Mucosa of gallbladder (tissue), 1 donor: ENCODE measurements at regions not wholly inside any gene's neighbourhood (a gene's known extent, or its start where the extent isn't known, plus 50 kb on each side); places are given as distances from the start of the nearest gene placed in this dataset.

Source experiments
- DNase-seq: peaks from one replicate; pipeline ENCODE4 v3.0.0-alpha.2; 2020; ENCODE audit warnings: low spot score
- donor health status: DM: no; HTN: no; CAD: no.

DNA sequence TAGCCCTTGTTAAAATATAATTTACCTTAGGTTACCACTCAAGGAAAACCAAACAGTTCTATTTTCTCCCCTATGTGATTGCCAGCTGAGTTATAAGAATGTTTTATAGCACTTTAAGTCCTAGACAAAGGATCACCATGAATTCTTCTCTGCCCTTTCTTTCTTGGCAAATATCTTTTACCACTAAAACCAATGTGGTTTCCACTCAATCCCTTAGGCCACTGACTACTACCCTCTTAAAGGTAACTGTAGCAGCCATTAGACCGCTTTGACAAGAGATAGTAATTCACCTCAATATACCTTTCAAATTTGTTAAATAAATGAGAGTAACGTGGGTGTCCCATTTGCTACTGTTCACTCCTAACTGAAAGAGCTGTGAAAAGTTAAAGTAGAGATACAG lies 307.9 kb upstream of the PRMT6 start:
- DNase-seq, result no peak

DNA sequence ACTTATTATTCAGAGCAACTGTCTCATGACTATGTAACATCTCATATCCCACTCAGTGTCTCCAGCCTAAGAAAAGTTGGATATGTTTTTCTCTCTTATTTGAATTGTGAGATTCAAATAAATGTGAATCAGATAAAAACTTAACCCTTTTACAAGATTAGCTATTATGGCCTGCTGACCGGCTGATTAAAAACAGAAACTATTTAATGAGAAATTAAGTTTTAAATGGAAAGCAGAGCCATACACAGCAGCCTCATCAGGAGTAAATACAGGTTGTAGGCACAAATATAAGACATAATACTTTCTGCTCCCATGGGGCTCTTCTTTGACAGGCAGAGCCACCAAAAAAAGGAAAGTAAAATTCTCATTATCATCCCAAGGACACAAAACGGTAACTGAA lies 307.0 kb upstream of the PRMT6 start:
- no peak for DNase-seq

DNA sequence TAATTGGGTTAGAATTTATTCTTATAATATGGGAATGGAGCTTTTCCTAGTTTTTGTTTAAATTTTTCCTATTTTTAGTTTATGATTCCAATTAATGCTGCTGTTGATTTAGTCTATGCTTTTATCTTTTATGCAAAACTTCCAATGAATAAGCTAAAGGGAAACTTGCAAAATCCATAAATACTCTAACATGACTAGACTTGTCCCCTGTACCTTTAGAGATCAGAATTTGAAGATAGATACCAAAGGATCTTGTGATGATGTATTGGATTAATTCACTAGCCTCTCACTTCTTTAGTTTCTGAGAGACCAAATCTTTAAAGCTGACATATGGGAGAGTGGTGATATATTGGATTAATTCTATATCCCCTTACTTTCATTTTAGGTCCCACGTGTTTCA lies 306.6 kb upstream of the PRMT6 start:
- DNase-seq, result no peak

DNA sequence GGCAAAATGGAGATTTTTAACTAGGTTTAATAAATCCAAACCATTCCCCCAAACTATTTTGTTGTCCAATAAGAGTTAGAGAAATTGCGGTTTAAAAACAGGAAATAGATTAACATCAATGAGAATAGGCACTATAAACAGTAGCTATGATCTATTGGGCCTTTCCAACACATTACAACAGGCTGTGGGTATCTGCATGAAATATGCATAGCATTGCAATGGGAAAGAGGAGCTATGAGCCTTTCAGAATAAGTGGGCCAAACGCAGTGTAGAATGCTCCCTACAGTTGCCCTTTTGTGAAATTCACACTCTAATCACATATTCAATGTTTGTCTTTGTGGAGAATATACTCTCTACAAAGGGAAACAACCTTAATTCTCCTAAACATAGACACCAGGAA lies 305.5 kb upstream of the PRMT6 start:
- no peak for DNase-seq

DNA sequence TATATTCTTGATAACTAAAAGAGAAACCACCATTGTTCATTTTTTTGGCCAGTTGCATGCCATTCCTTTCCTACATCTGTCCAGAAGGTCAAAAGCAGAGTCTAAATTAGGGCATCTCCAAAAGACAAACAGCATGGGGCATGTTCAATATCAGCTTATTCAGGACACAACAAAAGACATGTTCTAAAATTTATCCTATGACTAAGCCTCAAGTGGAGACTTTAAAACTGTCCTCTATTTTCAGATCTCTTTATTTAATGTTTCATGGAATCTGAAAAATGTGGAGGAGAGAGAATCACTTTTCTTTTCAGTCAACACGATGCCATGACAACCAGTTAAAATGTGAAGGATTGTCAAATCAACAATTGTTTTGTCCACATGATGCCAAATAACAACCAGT lies 303.4 kb upstream of the PRMT6 start:
- no peak for DNase-seq

DNA sequence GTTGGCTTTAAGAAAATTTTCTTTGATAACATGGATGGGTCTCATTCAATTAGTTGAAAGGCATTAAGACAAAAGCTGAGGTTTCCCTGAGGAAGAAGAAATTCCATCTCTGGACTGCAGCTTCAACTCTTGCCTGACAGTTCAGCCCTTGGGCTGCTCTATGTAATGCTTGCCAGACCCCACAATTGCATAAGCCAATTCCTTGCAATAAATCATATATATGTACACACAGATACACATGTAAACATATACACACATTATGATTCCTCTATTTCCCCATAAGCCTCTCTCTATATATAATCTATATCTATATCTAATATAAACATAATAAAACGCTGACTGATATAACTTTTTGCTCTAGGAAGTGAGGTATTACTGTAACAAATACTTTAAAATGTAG lies 301.5 kb upstream of the PRMT6 start:
- DNase-seq, result no peak

DNA sequence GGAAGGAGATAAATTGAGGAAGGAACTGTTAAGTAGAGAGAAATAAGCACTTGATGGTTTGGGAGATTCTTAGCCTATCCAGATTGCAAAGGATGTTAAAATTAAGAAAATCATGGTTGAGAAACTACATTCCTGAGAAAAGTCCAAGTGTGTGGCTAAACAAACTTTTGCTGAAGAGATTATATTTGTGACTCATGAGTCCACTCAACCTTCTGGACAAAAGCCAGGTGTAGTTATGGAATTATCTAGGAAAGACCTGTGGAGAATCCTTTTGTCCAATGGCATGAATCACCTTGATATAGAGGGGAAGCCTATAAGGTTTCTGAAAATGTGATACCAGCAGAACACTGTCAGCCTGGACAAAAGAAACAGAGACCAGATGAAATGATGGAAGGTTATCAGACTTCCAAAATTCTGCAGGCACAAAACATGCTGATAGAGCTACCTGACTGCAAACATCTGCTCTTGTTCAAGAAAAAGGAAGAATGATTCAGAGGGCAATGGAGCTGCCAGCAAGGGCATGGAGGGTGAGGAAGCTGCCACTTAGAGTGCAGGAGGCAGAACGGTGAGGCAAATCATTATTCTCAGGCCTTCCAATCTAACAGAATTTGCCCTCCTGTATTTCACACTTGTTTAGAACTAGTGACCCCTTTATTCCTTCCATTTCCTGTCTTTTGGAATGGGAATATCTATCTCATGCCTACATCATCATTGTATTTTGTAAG lies 300.6 kb upstream of the PRMT6 start:
- no peak for DNase-seq

DNA sequence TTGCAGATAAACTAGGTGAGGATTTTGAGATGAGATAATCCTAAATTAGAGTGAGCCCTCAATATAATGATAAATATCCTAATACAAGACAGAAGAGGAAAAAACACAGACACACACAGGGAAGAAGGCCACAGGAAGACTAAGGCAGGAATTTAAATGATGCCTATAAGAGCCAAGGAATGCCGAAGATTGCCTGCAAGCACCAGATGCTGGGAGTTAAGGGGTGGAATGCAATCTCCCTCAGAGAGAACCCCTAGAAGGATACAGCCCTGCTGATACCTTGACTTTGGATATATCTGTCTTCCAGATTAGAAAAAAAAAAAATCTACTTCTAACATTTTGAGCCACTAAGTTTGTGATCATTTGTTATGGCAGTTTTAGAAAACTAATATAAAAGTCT lies 299.7 kb upstream of the PRMT6 start:
- no peak for DNase-seq

DNA sequence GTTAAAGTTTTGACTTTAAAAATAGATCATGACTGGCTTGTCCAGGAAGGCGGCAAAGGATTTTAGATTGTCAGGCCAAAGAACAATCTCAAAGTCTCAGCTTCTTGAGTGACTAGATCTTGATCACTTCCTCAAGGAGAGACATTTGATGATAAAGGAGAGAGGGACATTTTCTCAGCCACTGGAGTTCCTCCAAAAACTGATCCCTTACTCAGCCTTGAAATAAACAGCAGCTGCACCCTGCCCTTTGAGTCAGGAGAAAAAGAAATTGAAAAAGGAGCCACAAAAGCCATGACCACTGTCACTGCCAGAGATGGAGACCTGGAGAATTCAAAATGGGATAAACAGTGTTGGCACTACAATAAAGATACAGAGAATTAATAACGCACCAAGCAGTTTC lies 288.4 kb upstream of the PRMT6 start:
- no peak for DNase-seq

DNA sequence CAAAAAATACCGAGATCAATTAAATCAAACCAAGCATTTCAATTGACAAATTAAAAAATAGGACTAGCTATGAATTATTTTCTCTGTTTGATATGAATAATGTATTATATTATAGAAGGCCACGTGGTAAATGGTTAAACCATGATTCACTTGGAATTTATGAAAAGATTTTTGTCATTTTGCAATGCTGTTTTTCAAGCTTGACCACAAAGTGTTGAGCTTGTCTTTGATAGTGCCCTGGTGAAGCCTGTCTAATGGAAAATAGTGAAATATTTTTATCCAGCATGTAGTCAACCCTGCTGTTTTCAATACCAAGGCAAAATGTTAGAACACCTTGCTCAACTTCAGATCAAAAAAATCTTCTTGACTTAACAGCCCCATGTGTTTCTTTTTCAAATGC lies 288.0 kb upstream of the PRMT6 start:
- DNase-seq, result no peak

DNA sequence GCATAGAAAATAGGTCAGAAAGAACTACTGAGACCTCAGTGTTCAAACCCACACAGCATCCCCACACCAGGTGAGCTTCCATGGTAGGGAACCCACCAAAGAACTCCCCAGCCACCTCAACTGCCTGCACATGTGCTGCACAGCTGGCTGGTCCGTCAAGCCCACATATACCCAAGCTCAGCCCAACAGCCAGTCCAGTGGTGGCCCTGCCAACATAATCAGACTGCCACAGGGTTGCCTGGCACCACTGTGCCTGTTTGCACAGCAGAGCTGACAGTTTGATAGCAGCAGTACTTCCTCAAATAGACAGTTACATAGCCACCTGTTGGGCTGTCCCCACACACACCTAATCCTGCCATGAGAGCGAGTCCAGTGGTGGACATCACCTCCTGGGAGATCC lies 283.3 kb upstream of the PRMT6 start:
- DNase-seq, result no peak

DNA sequence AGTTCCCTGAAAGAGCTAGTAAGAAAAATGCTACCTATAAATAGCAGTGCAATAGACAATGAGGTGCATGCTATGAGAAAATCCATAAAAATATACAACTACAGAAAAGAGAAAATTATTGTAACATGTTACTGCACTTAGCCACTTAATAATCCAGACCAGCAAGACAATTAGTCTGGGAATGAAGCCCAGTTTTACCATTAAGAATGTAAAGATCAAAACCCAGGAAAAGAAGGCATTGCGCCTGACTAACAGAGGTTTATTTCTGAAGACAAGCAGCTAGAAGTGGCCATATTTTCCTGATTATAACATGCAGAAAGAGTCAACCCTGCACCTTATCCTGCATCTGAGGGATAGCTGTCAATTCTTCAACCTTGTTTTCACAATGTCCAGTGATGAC lies 276.4 kb upstream of the PRMT6 start:
- DNase-seq, result no peak

DNA sequence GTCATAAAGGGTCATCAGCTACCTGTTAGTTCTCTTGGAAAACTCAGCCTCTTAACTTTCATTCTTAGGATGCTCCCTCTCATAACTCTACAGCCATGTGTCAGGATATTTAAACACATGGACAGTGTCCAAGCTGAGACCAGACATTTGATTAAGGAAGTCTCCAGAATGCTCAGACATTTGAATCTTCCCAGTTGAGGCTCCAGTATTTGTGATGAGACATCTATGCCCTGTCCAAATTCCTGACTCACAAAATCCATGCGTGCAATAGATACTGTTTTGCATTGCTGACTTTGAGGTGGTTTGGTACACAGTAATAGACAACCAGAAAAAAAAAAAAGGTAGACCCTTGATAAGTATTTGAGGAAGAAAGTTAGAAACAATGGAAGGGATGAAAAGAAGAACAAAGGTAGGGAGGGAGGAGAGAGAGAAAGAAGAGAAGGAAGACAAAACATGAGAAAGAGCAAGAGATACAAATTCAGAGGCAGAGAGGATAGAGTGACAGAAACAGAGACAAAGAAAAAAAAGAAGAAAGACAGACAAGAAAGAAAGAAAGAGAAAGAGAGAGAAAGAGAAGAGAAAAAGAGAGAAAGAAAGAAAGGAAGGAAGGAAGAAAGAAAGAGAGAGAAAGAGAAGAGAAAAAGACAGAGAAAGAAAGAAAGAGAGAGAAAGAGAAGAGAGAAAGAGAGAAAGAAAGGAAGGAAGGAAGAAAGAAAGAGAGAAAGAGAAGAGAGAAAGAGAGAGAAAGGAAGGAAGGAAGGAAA lies 275.5 kb upstream of the PRMT6 start:
- DNase-seq, result no peak

DNA sequence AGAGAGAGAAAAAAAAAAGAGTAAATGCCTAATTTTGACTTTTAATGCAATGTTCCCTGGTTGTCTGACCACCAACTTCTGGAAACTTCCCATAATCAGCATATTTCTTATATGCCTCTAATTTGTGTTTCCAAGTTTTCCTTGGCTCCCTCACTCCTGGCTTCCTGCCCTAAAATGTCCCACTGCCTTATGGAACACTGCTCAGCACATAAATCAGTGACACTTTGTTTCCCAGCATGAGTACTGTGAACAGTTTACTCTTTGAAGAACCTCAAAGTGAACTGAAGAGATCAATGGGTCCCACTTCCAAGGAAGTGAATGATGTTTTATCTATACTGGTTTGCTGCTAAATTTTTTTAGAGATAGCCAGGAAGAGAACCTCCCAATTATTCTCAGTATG lies 271.3 kb upstream of the PRMT6 start:
- DNase-seq, result no peak

DNA sequence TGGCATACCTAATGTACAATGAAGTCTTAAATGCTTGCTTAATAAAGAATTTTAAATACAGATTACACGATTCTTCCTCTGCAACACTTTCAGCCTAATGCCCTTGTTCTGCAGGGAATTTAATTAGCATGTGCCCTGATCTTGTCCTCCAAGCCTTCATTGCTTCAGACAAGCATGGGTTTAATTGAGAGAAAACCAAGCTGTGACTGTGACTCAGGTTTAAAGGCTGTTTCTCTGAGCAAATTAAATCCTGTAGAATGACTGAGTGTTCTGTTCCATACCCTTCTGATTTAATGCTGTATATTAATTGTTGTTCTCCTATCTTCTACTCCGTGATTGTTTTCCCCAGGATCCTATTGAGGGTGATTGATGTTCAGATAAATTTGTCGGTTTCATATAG lies 269.0 kb upstream of the PRMT6 start:
- no peak for DNase-seq

DNA sequence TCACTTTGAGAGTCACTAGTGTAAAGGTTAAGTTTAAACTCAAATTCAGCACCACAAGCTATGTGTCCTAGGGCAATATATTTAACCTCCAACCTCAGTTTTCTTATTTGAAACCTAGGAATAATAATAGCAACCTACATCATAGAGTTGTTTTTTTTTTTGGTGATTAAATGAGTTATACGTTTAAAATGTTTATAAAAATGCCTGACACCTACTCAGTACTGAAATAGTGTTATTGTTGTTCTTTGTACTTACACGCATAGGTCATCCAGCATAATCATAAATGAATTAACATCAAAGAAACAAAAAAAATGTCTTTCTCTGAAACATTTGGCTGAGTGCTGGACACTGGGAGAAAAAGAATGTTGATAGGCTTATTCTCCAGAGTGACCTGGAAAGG lies 266.8 kb upstream of the PRMT6 start:
- DNase-seq, result no peak

DNA sequence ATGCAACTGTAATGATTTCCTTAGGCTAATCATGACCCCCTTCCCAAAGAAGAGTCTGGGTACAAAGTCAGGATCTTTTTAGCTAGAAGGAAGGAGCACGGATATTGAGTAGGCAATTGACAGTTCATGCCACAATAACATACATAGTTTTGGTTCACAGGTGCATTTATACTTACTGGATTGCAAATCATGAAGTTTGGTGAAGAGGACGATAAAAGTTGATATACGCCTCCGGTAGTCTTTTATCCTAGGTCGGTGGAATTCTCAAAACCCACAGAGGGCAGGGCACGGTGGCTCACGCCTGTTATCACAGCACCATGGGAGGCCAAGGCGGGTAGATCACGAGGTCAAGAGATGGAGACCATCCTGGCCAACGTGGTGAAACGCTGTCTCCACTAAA lies 265.4 kb upstream of the PRMT6 start:
- no peak for DNase-seq

DNA sequence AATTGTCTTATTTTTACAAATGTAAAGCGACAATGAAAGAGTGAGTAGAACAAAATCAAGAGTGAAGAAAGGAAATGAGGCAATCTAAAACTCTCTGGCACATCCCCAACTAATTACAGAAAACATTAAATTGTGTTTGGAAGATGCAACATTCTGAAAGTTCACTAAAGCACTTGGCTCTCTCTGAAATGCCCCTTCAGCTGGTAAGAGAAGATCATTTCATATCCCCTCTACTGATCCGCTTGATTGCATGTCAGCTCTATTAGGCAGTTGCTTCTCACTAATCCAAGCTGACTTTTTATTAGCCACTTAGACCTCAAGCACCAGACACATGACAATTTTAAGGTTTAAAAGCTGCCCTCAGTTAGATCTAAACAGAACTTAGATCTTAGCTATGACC lies 262.8 kb upstream of the PRMT6 start:
- DNase-seq, result no peak

DNA sequence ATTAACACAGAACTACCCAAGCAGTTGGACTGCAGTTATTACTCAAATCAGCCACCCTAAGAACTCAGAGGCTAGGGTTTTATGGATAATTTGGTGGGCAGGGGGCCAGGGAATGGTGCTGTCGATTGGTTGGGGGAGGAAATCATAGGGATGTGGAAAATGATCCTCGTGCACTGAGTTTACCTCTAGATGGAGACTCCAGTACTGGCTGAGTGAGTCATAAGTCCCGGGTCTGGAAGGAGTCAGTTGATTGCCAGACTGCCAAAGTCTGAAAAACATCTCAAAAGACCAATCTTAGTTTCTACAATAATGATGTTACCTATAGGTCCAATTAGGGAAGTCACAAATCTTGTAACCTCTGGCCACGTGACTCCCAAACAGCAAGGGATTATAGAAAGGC lies 257.5 kb upstream of the PRMT6 start:
- DNase-seq, result no peak

DNA sequence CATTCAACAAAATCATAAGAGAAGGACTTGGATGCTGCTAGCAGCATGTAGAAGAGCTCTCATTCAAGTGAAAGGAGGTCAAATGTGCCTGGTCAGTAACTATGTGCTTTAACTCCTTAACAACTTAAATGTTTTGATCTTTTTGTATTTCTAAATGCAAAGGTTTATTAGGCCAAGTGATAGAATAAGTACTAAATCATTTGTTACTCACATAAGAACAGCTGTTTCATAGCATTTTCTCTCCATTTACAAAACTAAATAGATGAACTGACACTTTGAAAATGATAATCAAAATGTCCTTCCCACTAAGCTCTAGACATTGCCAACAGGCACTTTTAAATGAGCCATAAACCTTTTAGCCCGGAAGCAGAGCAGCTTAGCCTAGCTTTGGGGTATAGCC lies 254.3 kb upstream of the PRMT6 start:
- no peak for DNase-seq

DNA sequence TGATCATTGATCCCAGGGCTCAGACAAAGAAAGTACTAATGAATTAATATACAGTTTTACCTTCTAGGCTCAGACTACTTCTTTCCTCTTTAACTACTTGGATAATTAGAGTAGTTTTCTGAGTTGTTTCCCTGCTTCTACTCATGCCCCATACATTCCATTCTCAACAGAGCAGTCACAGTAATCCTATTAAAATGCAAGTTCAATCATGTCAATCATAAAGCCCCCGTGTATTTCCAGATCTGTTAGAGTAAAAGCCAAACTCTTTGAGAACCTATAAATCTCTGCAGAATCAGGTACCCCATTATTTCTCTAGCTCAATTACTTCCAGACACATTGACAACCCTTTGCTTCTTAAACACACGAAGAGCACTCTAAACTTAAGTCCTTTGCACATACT lies 242.1 kb upstream of the PRMT6 start:
- DNase-seq, result no peak

DNA sequence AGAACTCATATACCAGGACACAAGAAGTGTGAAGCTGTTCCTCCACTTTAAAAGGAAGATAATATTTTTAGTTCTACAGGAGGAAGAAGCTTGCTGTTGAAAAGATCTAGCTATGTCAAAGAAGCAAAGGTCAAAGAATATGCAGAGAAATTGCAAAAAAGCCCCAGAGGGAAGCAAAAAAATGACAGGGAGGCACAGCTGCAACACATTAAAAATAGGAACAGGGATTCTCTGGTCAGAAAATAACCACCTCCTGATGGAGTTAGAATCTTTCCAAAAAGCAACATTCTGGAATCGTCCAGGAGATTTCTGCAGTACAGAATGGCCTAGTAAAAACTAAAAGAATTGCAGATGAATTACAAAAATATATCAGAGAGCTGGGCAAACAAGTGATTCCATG lies 238.9 kb upstream of the PRMT6 start:
- no peak for DNase-seq

DNA sequence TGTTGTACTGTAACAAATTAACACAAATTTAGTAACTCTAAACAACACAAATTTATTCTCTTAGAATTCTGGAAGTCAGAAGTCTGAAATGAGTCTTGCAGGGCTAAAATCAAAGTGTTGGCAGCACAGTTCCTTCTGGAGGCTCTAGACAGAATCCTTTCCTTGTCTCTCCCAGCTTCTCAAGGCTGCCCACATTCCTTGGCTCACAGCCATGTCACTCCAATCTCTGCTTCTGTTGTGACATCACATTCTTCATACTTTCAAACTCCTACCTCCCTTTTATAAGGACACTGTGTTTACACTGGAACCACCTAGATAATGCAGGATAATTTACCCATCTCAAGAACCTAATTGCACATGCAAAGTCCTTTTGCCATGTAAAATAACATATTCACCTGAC lies 225.0 kb upstream of the PRMT6 start:
- no peak for DNase-seq

DNA sequence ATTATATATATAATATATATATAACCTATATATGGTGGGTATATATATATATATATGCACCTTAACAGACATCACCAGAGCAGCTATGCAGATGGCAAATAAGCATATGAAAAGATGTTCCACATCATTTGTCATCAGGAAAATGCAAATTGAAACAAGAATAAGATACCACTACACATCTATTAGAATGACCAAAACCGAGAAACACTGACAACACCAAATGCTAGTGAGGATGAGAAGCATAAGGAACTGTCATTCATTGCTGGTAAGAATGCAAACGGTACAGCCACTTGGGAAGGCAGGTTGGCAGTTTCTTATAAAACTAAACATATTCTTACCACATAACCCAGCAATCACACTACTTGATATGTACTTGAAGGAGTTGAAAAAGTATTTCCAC lies 219.8 kb upstream of the PRMT6 start:
- no peak for DNase-seq
